Activated naive CD8-positive, alpha-beta T cell treated with anti-CD3 and anti-CD28 coated beads, Interleukin-2, amount 10 ng/mL, durations not matched to agents 7 days and 5 days (primary cell): ENCODE measurements at regions not wholly inside any gene's neighbourhood (a gene's known extent, or its start where the extent isn't known, plus 50 kb on each side); places are given as distances from the start of the nearest gene placed in this dataset.

Experiments
- ATAC-seq: fragments of 150-1000 bp; cut with Tn5 transposase; one replicate; pipeline ENCODE4 v1.10.0; 2021; ENCODE audit warnings: low read depth, moderate library complexity
- POLR2A ChIA-PET: fragments of 350-600 bp; sonication (Branson Sonifier 250); formaldehyde crosslinking; loops from one replicate; lab custom pipeline; 2021; ENCODE audit warnings: antibody characterized with exemption; lab: Charles Lee
- DNase-seq: peaks from one replicate; pipeline ENCODE4 v3.0.0; 2021
- H3K27ac Mint-ChIP-seq: one replicate; pipeline ENCODE4 v1.8.0; 2022; ENCODE audit warnings: mild to moderate bottlenecking, mixed read lengths
- H3K27me3 Mint-ChIP-seq: one replicate; pipeline ENCODE4 v1.8.0; 2022; ENCODE audit warnings: mild to moderate bottlenecking, moderate library complexity, mixed read lengths
- H3K36me3 Mint-ChIP-seq: one replicate; pipeline ENCODE4 v1.8.0; 2021; ENCODE audit warnings: mild to moderate bottlenecking, mixed read lengths
- H3K4me1 Mint-ChIP-seq: one replicate; pipeline ENCODE4 v1.8.0; 2021; ENCODE audit warnings: mixed read lengths
- H3K4me3 Mint-ChIP-seq: one replicate; pipeline ENCODE4 v1.8.0; 2022; ENCODE audit warnings: mild to moderate bottlenecking, moderate library complexity, mixed read lengths
- H3K9me3 Mint-ChIP-seq: one replicate; pipeline ENCODE4 v1.8.0; 2021; ENCODE audit warnings: mixed read lengths

DNA sequence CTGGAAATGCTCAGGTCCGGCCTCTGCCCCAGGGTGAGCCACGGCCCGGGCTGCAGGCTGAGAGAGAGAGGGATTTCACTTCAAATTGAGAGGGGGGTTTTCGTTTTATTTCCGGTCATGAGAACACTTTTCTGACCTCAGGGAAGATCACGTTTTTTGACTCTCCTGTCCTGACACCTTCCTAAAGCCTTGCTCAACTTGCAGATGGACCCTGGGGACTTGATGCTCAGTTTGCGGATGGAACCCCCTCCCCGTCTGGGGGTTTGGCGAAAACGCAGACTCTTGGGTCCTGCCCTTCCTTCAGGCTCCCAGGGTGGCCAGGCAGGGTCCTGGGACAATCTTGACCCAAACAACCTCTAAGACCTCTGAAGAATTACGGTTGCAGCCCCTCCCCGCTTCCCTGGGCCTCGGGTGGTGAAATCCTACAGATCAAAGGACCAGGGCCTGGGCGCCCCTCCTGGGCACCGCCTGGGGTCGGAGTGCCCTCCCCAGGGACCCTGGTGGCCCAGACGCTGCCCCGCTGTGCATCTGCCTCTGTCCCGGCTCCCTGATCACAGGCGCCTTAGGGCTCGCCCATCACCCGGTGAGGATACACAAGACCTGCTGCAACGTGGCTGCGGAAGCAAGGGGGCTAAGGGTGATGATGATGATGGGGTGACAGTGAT, 148.2 kb downstream of the ERMARD start:
- H3K4me3 Mint-ChIP-seq: no peak overlapping the region
- DNase-seq (no peak), ATAC-seq (no peak)
- POLR2A ChIA-PET: no interaction called here
- H3K9me3 Mint-ChIP-seq: peaks cover 9% of the 10 kb centered on the region
- no peaks in the 10 kb centered on the region for H3K27me3 Mint-ChIP-seq
- H3K27ac Mint-ChIP-seq: no peak overlapping the region
- no peaks in the 10 kb centered on the region for H3K36me3 Mint-ChIP-seq
- H3K4me1 Mint-ChIP-seq: no peaks in the 10 kb centered on the region

DNA sequence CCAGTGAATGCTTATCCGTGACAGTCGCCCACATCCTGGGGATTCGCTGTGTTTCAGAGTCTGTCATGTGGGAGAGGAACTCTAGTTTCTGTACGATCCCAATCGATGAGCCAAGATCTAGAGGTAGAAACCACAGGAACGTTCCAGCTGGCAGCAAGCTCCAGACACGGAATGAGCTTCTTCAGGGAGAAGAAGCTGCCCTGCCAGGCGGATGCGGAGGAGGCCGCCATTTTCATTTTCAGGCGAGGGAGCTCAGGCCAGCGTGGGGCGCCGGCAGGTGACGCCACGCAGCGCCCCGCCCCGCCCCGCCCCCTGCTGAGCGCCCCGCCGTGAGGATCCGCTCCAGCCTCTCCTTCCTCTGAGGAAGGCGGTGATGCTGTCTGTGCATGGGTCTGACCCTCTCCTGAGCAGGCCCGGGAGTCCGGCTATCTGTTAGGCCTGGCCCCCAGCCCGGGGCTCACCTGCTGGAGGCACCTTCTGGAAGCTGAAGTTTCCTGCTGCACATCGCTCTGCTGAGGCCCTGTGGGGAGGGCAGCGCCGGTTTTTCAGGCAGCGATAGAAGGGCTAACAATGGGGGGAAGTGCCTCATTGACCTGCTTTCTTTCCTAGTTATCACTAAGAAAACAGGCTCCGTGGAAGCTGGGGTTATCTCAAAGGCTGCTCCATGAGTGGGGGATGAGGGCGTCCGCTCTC, 147.5 kb downstream of the ERMARD start:
- H3K27me3 Mint-ChIP-seq: no peaks in the 10 kb centered on the region
- no peaks in the 10 kb centered on the region for H3K36me3 Mint-ChIP-seq
- no peaks in the 10 kb centered on the region for H3K4me1 Mint-ChIP-seq
- H3K9me3 Mint-ChIP-seq: peaks cover 9% of the 10 kb centered on the region
- DNase-seq (no peak), ATAC-seq (no peak)
- H3K4me3 Mint-ChIP-seq: no peak overlapping the region
- POLR2A ChIA-PET: no interaction called here
- H3K27ac Mint-ChIP-seq: no peak overlapping the region

DNA sequence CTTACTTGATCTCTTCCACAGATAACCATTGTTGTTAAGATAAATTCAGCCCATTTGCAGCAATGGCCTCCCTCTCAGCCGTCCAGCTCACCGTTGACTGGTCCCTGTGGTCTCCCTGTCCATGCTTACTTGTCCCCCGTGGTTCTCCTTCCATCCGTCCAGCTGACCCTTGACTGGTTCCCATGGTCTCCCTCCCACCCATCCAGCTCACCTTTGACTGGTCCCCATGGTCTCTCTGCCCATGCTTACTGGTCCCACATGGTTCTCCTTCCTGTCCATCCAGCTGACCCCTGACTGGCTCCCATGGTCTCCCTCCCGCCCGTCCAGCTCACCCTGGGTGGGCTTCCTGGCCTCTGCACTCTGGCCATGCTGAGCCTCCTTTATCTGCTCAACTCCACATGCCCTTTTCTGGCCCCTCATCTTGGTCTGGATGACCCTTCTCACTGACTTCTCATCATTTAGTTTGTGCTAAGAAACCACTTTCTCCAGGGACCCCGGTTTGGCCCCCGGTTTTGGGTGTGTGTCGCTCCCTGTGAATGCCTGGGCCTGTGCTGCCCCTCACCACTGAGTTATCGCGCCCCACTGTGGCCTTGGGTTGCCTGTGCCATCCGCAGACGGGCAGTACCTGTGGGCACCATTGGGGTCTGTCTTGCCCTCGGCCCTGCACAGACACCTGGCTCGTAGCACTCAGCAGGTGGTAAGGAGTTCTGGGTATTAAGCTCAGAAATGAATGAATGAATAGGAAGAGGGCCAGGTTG, 146.4 kb downstream of the ERMARD start:
- no peak overlapping the region for H3K27ac Mint-ChIP-seq
- no peaks in the 10 kb centered on the region for H3K4me1 Mint-ChIP-seq
- POLR2A ChIA-PET: no interaction called here
- no peak overlapping the region for H3K4me3 Mint-ChIP-seq
- H3K9me3 Mint-ChIP-seq: peaks cover 12% of the 10 kb centered on the region
- DNase-seq (no peak), ATAC-seq (no peak)
- H3K36me3 Mint-ChIP-seq: peaks cover 1% of the 10 kb centered on the region
- H3K27me3 Mint-ChIP-seq: no peaks in the 10 kb centered on the region

DNA sequence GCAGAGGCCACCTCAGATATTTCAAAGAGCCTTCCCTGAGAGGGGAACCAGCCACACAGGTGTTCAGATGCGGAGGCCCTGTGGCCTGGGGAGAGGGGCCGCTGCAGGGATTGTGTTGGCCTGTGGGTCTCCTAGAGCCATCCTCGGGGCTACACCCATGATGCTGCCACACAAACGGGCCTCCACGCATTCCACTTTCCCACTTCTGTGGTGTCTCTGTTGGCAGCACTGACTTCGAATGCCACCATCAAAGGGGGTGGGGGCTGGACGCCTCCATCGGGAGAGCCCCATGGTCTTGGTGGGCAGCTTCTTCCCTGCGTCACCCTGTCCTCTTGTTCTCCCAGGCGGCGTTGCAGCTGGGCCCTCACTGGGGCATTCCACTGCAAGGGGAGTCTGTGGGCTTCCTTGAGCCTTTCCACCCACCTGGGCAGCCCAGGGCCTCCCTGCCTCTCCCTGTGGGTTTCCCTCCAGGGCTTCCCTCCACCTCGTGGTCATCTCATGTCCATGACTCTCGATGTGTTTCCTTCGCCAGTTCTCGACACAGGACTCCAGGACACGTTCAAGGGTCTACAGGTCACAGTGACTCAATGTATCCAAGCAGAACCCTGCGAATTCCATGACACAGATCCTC, 145.5 kb downstream of the ERMARD start:
- ATAC-seq (no peak), DNase-seq (no peak)
- H3K4me3 Mint-ChIP-seq: no peak overlapping the region
- no peaks in the 10 kb centered on the region for H3K4me1 Mint-ChIP-seq
- POLR2A ChIA-PET: no interaction called here
- H3K27me3 Mint-ChIP-seq: no peaks in the 10 kb centered on the region
- peaks cover 10% of the 10 kb centered on the region for H3K9me3 Mint-ChIP-seq
- no peak overlapping the region for H3K27ac Mint-ChIP-seq
- peaks cover 1% of the 10 kb centered on the region for H3K36me3 Mint-ChIP-seq

DNA sequence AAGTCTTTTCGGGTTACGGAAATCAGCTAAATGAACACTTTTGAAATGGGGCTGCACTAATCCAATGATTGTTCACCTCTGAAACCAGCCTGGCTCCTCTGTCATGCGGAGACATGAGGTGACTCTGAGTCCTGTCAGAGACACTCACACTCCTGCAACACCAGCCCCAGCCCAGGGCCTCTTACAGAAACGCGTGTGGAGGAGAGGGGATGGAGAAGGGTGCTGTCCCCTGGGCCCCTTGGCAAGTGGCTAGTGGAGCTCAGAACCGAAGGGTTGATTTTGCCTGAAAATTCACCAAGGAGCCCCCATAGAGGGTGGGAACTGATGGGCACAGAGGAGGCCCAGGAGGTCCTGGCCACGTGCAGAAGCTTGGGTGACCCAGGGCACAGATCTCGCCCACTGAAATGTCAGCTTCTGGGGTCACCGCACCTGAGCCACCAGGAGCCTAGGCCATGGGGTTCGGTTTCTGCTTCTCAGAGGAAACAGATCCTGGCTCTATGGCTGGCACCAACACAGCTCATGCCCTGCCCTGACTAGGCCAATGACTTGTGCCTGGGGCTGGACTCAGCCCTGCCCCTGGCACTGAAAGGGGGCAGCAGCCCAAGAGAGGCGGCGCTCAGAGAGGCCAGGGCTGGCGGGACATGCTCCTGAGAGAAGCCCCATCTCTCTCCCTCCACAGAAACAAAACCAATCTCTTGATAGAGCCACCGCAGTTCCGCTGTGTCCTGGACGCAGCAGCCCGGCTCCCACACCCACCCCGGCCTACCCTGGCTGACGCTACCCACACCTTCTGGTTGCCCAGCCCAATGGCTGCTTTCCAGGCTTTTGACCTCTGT, 144.7 kb downstream of the ERMARD start:
- H3K27me3 Mint-ChIP-seq: no peaks in the 10 kb centered on the region
- DNase-seq (no peak), ATAC-seq (no peak)
- H3K4me1 Mint-ChIP-seq: no peaks in the 10 kb centered on the region
- H3K9me3 Mint-ChIP-seq: peaks cover 9% of the 10 kb centered on the region
- POLR2A ChIA-PET: no interaction called here
- no peak overlapping the region for H3K27ac Mint-ChIP-seq
- H3K4me3 Mint-ChIP-seq: no peak overlapping the region
- H3K36me3 Mint-ChIP-seq: peaks cover 1% of the 10 kb centered on the region

DNA sequence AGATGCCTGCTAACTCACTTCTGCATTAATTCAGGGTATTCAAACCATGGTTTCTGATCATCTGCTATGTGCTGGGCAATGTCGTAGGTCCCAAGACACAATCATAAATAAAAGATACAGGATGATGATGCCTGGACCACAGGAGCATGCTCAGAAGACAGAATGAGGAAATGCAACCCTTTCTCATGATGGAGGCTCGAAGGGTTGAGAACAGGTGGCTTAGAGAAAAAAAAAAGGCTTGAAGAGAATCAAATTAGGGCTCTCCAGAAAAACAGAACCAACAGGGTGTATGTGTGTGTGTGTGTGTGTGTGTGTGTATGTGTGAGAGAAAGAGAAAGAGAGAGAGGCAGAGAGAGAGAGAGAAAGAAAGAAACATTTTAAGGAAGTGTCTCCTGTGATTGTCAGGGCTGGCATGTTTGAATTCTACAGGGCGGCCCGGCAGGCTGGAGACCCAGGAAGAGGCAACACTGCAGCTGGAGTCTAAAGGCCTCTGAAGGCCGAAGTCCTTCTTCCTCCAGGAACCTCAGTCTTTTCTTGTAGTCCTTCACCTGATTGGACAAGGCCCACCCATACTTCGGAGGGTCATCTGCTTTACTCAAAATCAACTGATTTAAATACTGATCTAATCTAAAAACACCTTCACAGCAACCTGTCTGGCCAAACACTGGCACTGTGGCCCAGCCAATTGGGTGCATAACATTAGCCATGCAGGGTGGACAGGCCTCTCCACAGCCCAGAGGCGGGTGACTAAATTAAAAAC, 143.8 kb downstream of the ERMARD start:
- DNase-seq: no peak
- peaks cover 15% of the 10 kb centered on the region for H3K9me3 Mint-ChIP-seq
- H3K27me3 Mint-ChIP-seq: no peaks in the 10 kb centered on the region
- no peak overlapping the region for H3K4me3 Mint-ChIP-seq
- no peak for ATAC-seq
- POLR2A ChIA-PET: no interaction called here
- peaks cover 1% of the 10 kb centered on the region for H3K36me3 Mint-ChIP-seq
- H3K27ac Mint-ChIP-seq: no peak overlapping the region
- H3K4me1 Mint-ChIP-seq: no peaks in the 10 kb centered on the region

DNA sequence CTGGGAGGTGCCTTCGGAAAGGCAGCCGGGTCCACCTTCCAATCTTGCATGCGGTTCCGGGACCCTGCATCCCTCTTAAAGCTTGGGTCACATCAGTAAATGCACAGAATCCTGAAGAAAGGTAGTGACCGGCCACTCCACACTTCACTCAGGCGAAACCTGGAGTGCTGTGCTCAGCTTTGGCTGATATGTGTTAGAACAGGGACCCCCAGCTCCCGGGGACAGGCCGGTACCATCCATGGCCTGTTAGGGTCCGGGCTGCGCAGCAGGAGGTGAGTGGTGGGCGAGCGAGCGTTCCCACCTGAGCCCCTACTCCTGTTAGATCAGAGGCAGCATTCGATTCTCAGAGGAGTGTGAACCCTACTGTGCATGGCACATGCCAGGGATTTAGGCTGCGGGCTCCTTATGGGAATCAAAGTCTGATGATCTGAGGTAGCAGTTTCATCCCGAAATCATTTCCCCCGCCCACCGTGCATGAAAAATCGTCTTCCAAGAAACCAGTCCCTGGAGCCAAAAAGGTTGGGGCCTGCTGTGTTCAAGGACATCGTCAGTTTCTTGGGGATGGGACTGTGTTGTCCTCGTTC, 143.0 kb downstream of the ERMARD start:
- Mint-ChIP-seq H3K27me3 (no peaks in the 10 kb centered on the region), H3K4me3 (no peak overlapping the region)

DNA sequence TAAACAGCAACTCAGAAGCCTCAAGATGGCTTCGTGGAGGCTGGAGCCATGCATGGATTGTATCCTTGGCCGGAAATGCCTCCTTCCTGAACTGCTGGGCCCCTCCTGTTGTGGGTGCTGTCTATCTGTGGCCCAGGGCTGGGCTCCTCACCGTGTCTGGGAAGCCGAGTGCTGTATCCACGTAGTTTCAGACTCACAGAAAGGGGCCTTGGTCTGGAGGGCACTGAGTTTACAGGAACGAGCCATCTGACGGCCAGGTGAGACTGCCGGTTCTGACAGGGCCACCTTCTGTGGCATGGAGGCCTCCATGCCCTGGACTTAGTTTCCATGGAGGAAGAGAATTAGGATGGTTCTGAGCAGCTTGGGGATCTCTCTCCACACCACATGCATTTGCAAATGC, 142.2 kb downstream of the ERMARD start:
- DNase-seq: no peak
- H3K36me3 Mint-ChIP-seq: peaks cover 1% of the 10 kb centered on the region
- POLR2A ChIA-PET: no interaction called here
- no peak overlapping the region for H3K4me3 Mint-ChIP-seq
- no peak for ATAC-seq
- peaks cover 12% of the 10 kb centered on the region for H3K9me3 Mint-ChIP-seq
- no peaks in the 10 kb centered on the region for H3K4me1 Mint-ChIP-seq
- H3K27me3 Mint-ChIP-seq: peaks cover 2% of the 10 kb centered on the region
- no peak overlapping the region for H3K27ac Mint-ChIP-seq

More for the DNA sequence above, 143.0 kb downstream of the ERMARD start:
- Mint-ChIP-seq H3K36me3 (peaks cover 1% of the 10 kb centered on the region), H3K4me1 (no peaks in the 10 kb centered on the region), H3K27ac (no peak overlapping the region), H3K9me3 (peaks cover 13% of the 10 kb centered on the region)
- POLR2A ChIA-PET: no interaction called here
- ATAC-seq (no peak), DNase-seq (no peak)

DNA sequence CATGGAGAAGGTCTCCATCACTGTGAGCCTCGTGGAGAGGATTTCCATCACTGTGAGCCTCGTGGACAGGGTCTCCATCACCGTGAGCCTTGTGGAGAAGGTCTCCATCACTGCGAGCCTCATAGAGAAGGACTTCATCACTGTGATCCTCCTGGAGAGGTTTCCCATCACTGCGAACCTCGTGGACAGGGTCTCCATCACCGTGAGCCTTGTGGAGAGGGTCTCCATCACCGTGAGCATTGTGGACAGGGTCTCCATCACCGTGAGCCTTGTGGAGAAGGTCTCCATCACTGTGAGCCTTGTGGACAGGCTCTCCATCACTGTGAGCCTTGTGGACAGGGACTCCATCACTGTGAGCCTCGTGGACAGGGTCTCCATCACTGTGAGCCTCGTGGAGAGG, 140.4 kb downstream of the ERMARD start:
- Mint-ChIP-seq H3K27me3 (peaks cover 2% of the 10 kb centered on the region), H3K4me3 (no peak overlapping the region), H3K9me3 (peaks cover 8% of the 10 kb centered on the region), H3K36me3 (peaks cover 1% of the 10 kb centered on the region), H3K4me1 (no peaks in the 10 kb centered on the region), H3K27ac (no peak overlapping the region)
- no peak for ATAC-seq
- DNase-seq: no peak
- POLR2A ChIA-PET: no interaction called here

DNA sequence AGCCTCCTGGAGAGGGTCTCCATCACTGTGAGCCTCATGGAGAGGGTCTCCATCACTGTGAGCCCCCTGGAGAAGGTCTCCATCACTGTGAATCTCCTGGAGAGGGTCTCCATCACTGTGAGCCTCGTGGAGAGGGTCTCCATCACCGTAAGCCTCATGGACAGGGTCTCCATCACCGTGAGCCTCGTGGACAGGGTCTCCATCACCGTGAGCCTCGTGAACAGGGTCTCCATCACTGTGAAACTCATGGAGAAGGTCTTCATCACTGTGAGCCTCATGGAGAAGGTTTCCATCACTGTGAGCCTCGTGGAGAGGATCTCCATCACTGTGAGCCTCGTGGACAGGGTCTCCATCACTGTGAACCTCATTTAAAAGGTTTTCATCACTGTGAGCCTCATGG, 140.0 kb downstream of the ERMARD start:
- H3K4me3 Mint-ChIP-seq: no peak overlapping the region
- H3K9me3 Mint-ChIP-seq: peaks cover 8% of the 10 kb centered on the region
- ATAC-seq (no peak), DNase-seq (no peak)
- H3K36me3 Mint-ChIP-seq: peaks cover 1% of the 10 kb centered on the region
- POLR2A ChIA-PET: no interaction called here
- no peak overlapping the region for H3K27ac Mint-ChIP-seq
- H3K4me1 Mint-ChIP-seq: no peaks in the 10 kb centered on the region
- H3K27me3 Mint-ChIP-seq: peaks cover 2% of the 10 kb centered on the region

DNA sequence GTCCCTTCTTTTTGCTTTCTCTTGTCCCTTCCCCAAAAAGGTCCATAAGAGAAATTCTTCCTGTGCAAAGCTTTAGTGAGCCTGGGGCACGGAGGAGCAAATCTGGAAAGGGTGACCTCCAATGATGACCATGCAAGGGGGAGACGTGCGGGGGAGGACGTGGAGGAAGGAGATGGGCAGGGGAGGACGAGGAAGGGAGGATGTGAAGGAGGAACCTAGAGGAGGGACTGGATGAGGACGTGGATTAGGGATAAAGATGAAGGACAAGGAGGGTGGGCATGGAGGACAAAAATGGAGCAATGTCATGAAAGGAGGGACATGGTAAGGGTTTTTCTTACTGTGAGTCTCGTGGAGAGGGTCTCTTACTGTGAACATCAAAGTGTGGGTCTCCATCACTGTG, 139.5 kb downstream of the ERMARD start:
- no peak overlapping the region for H3K27ac Mint-ChIP-seq
- ATAC-seq (no peak), DNase-seq (no peak)
- peaks cover 1% of the 10 kb centered on the region for H3K36me3 Mint-ChIP-seq
- no peak overlapping the region for H3K4me3 Mint-ChIP-seq
- H3K27me3 Mint-ChIP-seq: peaks cover 2% of the 10 kb centered on the region
- H3K9me3 Mint-ChIP-seq: peaks cover 8% of the 10 kb centered on the region
- POLR2A ChIA-PET: no interaction called here
- no peaks in the 10 kb centered on the region for H3K4me1 Mint-ChIP-seq

DNA sequence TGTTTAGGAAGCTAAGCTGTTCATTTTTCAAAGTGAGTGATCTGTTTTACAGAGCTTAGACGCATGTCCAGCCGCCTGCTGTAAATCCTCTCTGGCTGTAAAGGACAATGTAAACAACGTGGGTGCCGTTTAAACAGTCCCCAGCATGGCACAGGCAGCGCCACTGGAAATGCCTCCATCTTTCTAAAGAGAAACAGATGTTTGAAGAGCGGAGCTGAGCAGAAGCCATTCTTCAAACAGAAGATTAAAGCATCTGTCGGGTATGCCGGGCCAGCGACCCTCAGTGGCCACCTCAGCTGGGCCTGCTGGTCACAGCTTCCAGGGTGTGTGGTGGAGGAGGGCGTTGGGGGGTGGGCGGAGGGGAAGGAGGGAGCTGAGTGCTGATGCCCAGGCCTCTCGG, 138.6 kb downstream of the ERMARD start:
- POLR2A ChIA-PET: no interaction called here
- H3K4me1 Mint-ChIP-seq: no peaks in the 10 kb centered on the region
- H3K36me3 Mint-ChIP-seq: peaks cover 1% of the 10 kb centered on the region
- ATAC-seq (no peak), DNase-seq (no peak)
- peaks cover 10% of the 10 kb centered on the region for H3K27me3 Mint-ChIP-seq
- no peak overlapping the region for H3K4me3 Mint-ChIP-seq
- H3K9me3 Mint-ChIP-seq: peaks cover 8% of the 10 kb centered on the region
- H3K27ac Mint-ChIP-seq: no peak overlapping the region
